Adrenal gland (tissue), 5 donors: ENCODE measurements at regions not wholly inside any gene's neighbourhood (a gene's known extent, or its start where the extent isn't known, plus 50 kb on each side); places are given as distances from the start of the nearest gene placed in this dataset.

Experiments used
- CTCF ChIP-seq, 6 experiments: fragments of 450-650 bp in 4 of 6; fragments of 200-600 bp in 2 of 6; sonication (generic) in 1 of 6; IDR thresholded peaks; 1 replicate in 5 of 6; 2 replicates in 1 of 6; pipeline versions ENCODE4 v1.5.1 to v1.8.0; 2016 to 2021; ENCODE audit warnings: antibody characterized with exemption in 6 of 6, mild to moderate bottlenecking in 2 of 6, moderate library complexity in 1 of 6
- POLR2A ChIP-seq, 2 donors: fragments of 450-650 bp; IDR thresholded peaks; one replicate each; pipeline ENCODE4 v1.6.1; 2017; ENCODE audit warnings: antibody characterized with exemption in 2 of 2, mild to moderate bottlenecking in 2 of 2, moderate library complexity in 1 of 2
- donor health status: DM: no; HTN: no; CAD: no.

GRCh38 chr15:57769266-57769665, 62.8 kb downstream of the POLR2M start:
- no peak for TF ChIP-seq CTCF (IDR thresholded peaks at IDR 0.05)
- no peak for TF ChIP-seq POLR2A (IDR thresholded peaks at IDR 0.05)
